IMR-90 (cell line): ENCODE measurements at regions not wholly inside any gene's neighbourhood (a gene's known extent, or its start where the extent isn't known, plus 50 kb on each side); places are given as distances from the start of the nearest gene placed in this dataset.

ENCODE experiments used
- ATAC-seq: fragments of 200-7000 bp; cut with Tn5 transposase; 2 replicates; pipeline ENCODE4 v1.9.1; 2020; ENCODE audit warnings: low read depth, mild to moderate bottlenecking, moderate library complexity
- BruUV-seq: library from RNA; stranded (reverse); fragments of 400-500 nt; replicated peaks from 2 replicates; lab custom pipeline; 2021; lab: Mats Ljungman, UMichigan
- CTCF ChIA-PET: fragments of 300-600 bp; formaldehyde crosslinking; extraction: SDS; loops from one replicate; lab custom pipeline; 2021; ENCODE audit warnings: antibody characterized with exemption; lab: Yijun Ruan, JAX
- POLR2A ChIA-PET: fragments of 300-600 bp; sonication (Branson Sonifier 250); formaldehyde crosslinking; loops from one replicate; lab custom pipeline; 2022; ENCODE audit warnings: antibody characterized with exemption; ENCODE audit not compliant: unreplicated experiment; lab: Charles Lee
- DNase-seq: peaks from one replicate; pipeline ENCODE4 v3.0.0; 2013
- H2AFZ ChIP-seq: replicated peaks from 2 replicates; pipeline ENCODE3; 2013; ENCODE audit warnings: low read length, mild to moderate bottlenecking; ENCODE audit not compliant: poor library complexity
- H2AK5ac ChIP-seq: 2 replicates; pipeline ENCODE4 v1.6.1; 2013; ENCODE audit warnings: low read depth, low read length, inconsistent platforms
- H2AK9ac ChIP-seq: replicated peaks from 2 replicates; pipeline ENCODE3; 2013; ENCODE audit warnings: mild to moderate bottlenecking, low read depth, low read length, moderate library complexity; ENCODE audit not compliant: poor library complexity
- H2BK120ac ChIP-seq: 2 replicates; pipeline ENCODE4 v1.6.1; 2013; ENCODE audit warnings: low read depth, low read length, inconsistent platforms
- H2BK15ac ChIP-seq: 3 replicates; pipeline ENCODE4 v1.6.1; 2013; ENCODE audit warnings: low read depth, low read length, inconsistent platforms
- H2BK20ac ChIP-seq: 2 replicates; pipeline ENCODE4 v1.6.1; 2013; ENCODE audit warnings: low read depth, mild to moderate bottlenecking, inconsistent platforms, low read length, moderate library complexity
- H2BK5ac ChIP-seq: 2 replicates; pipeline ENCODE4 v1.6.1; 2013; ENCODE audit warnings: mild to moderate bottlenecking, low read depth, low read length, inconsistent platforms; ENCODE audit not compliant: poor library complexity, severe bottlenecking
- H3K14ac ChIP-seq: replicated peaks from 2 replicates; pipeline ENCODE4 v1.6.1; 2013; ENCODE audit warnings: low read depth, low read length, inconsistent platforms
- H3K18ac ChIP-seq: 2 replicates; pipeline ENCODE4 v1.6.1; 2013; ENCODE audit warnings: low read depth, low read length, control low read depth
- H3K23ac ChIP-seq: 2 replicates; pipeline ENCODE4 v1.6.1; 2013; ENCODE audit warnings: low read depth, low read length, inconsistent platforms
- H3K27ac ChIP-seq: 2 replicates; pipeline ENCODE4 v1.5.1; 2013; ENCODE audit warnings: mild to moderate bottlenecking, control low read depth, low read length; ENCODE audit not compliant: insufficient read depth
- H3K27me3 ChIP-seq: 2 replicates; pipeline ENCODE4 v1.6.1; 2013; ENCODE audit warnings: low read length; ENCODE audit not compliant: control insufficient read depth, insufficient read depth
- H3K36me3 ChIP-seq: 2 replicates; pipeline ENCODE4 v1.6.1; 2013; ENCODE audit warnings: low read length, mixed read lengths; ENCODE audit not compliant: control insufficient read depth, insufficient read depth
- H3K4ac ChIP-seq: 2 replicates; pipeline ENCODE4 v1.6.1; 2013; ENCODE audit warnings: low read depth, low read length, inconsistent platforms
- H3K4me1 ChIP-seq: 2 replicates; pipeline ENCODE4 v1.6.1; 2013; ENCODE audit warnings: low read length, mixed read lengths; ENCODE audit not compliant: control insufficient read depth, insufficient read depth
- H3K4me2 ChIP-seq: 2 replicates; pipeline ENCODE4 v1.6.1; 2013; ENCODE audit warnings: low read depth, mild to moderate bottlenecking, control low read depth, low read length, moderate library complexity
- H3K4me3 ChIP-seq: 2 replicates; pipeline ENCODE4 v1.5.1; 2013; ENCODE audit warnings: low read depth, mild to moderate bottlenecking, control low read depth, low read length, moderate library complexity; ENCODE audit not compliant: insufficient read depth
- H3K56ac ChIP-seq: 2 replicates; pipeline ENCODE4 v1.6.1; 2013; ENCODE audit warnings: low read length, inconsistent platforms; ENCODE audit not compliant: insufficient read depth; ENCODE audit errors: extremely low read depth
- H3K79me1 ChIP-seq, 2 experiments: 2 replicates each; pipeline ENCODE4 v1.6.1; 2013; ENCODE audit warnings: low read length in 2 of 2, inconsistent platforms in 1 of 2, low read depth in 1 of 2
- H3K9ac ChIP-seq: 2 replicates; pipeline ENCODE4 v1.6.1; 2013; ENCODE audit warnings: low read depth, low read length, control low read depth
- H3K9me1 ChIP-seq: 2 replicates; pipeline ENCODE4 v1.6.1; 2013; ENCODE audit warnings: low read length, inconsistent platforms; ENCODE audit not compliant: insufficient read depth
- H3K9me3 ChIP-seq: 2 replicates; pipeline ENCODE4 v1.6.1; 2013; ENCODE audit warnings: low read length; ENCODE audit not compliant: control insufficient read depth, insufficient read depth
- H4K20me1 ChIP-seq: 2 replicates; pipeline ENCODE4 v1.6.1; 2013; ENCODE audit warnings: low read length, inconsistent platforms; ENCODE audit not compliant: insufficient read depth
- H4K5ac ChIP-seq: 2 replicates; pipeline ENCODE4 v1.6.1; 2013; ENCODE audit warnings: mild to moderate bottlenecking, low read depth, low read length, control low read depth
- H4K8ac ChIP-seq, 2 experiments: 2 replicates each; pipeline ENCODE4 v1.6.1; 2013; ENCODE audit warnings: low read depth in 2 of 2, low read length in 2 of 2, control low read depth in 1 of 2, inconsistent platforms in 1 of 2
- H4K91ac ChIP-seq: 2 replicates; pipeline ENCODE4 v1.6.1; 2013; ENCODE audit warnings: low read depth, low read length, inconsistent platforms; ENCODE audit not compliant: insufficient read depth
- BHLHE40 ChIP-seq: fragments of 150-350 bp; IDR thresholded peaks from 2 replicates; pipeline ENCODE4 v1.6.1; 2016; ENCODE audit warnings: mild to moderate bottlenecking, low read depth, low read length
- CEBPB ChIP-seq: IDR thresholded peaks from 2 replicates; pipeline ENCODE4 v1.6.1; 2012; ENCODE audit warnings: low read depth, low read length, improper control_type of control experiment
- CHD1 ChIP-seq: IDR thresholded peaks from 2 replicates; pipeline ENCODE4 v1.6.1; 2012; ENCODE audit warnings: low read depth, low read length, improper control_type of control experiment
- FOS ChIP-seq: fragments of 150-350 bp; IDR thresholded peaks from 2 replicates; pipeline ENCODE4 v1.6.1; 2016; ENCODE audit warnings: low read depth, low read length
- MAFK ChIP-seq: IDR thresholded peaks from 2 replicates; pipeline ENCODE4 v1.6.1; 2012; ENCODE audit warnings: low read depth, low read length, improper control_type of control experiment
- MAZ ChIP-seq: IDR thresholded peaks from 2 replicates; pipeline ENCODE4 v1.6.1; 2012; ENCODE audit warnings: low read depth, mild to moderate bottlenecking, low read length, improper control_type of control experiment, moderate library complexity, borderline replicate concordance
- MXI1 ChIP-seq: IDR thresholded peaks from 2 replicates; pipeline ENCODE4 v1.6.1; 2012; ENCODE audit warnings: low read depth, mild to moderate bottlenecking, low read length, moderate library complexity, borderline replicate concordance
- NFE2L2 ChIP-seq: fragments of 150-350 bp; IDR thresholded peaks from 2 replicates; pipeline ENCODE4 v1.6.1; 2016; ENCODE audit warnings: low read depth, mild to moderate bottlenecking, low read length
- POLR2A ChIP-seq: IDR thresholded peaks from 2 replicates; pipeline ENCODE4 v1.6.1; 2012; ENCODE audit warnings: mild to moderate bottlenecking, low read depth, low read length
- RAD21 ChIP-seq: IDR thresholded peaks from 2 replicates; pipeline ENCODE4 v1.6.1; 2012; ENCODE audit warnings: low read length, improper control_type of control experiment
- RCOR1 ChIP-seq: IDR thresholded peaks from 2 replicates; pipeline ENCODE4 v1.6.1; 2012; ENCODE audit warnings: mild to moderate bottlenecking, low read length, improper control_type of control experiment; ENCODE audit not compliant: insufficient replicate concordance
- RFX5 ChIP-seq: IDR thresholded peaks from 2 replicates; pipeline ENCODE4 v1.8.0; 2012; ENCODE audit warnings: low read depth, mild to moderate bottlenecking, low read length, moderate library complexity
- SMC3 ChIP-seq: fragments of 150-350 bp; IDR thresholded peaks from 2 replicates; pipeline ENCODE4 v1.6.1; 2016; ENCODE audit warnings: low read depth, mild to moderate bottlenecking, antibody characterized with exemption, low read length, moderate library complexity
- WGBS, 2 experiments: methylation state at CpG; one replicate each; pipeline versions ENCODE4 v1.1.5 to v1.1.7; 2013; ENCODE audit warnings: missing lambda C conversion rate in 2 of 2; ENCODE audit not compliant: insufficient read length in 1 of 2; ENCODE audit errors: extremely low coverage in 2 of 2; 5-methylcytosine and 5-hydroxymethylcytosine counted together
- dilution Hi-C: fragments of 300-500 bp; cut with HindIII; formaldehyde crosslinking; loops from one replicate; pipeline ENCODE4 v1.14.3; 2018; ENCODE audit warnings: low sequenced_read_pairs; ENCODE audit not compliant: unreplicated experiment
- in situ Hi-C: fragments of 300-500 bp; cut with MboI; formaldehyde crosslinking; loops from 3 replicates; pipeline ENCODE4 v1.14.3; 2019; ENCODE audit warnings: low sequenced_read_pairs, inconsistent platforms, mixed read lengths
- intact Hi-C: fragments of 100-400 bp; cut with micrococcal nuclease; formaldehyde crosslinking; loops from 2 replicates; pipeline ENCODE4 v1.10.0; 2022
- TF ChIP-seq, protein P1 (sequence below): conservative IDR thresholded peaks from 2 replicates; pipeline ENCODE4 v1.5.1; 2012; ENCODE audit warnings: mild to moderate bottlenecking, low read depth, low read length, improper control_type of control experiment
- TF ChIP-seq, protein P2 (sequence below): fragments of 150-350 bp; IDR thresholded peaks from 2 replicates; pipeline ENCODE4 v1.6.1; 2017; ENCODE audit warnings: mild to moderate bottlenecking, antibody characterized with exemption, low read length, low read depth
- TF ChIP-seq, protein P3 (sequence below): fragments of 150-350 bp; IDR thresholded peaks from 2 replicates; pipeline ENCODE4 v1.6.1; 2016; ENCODE audit warnings: low read depth, mild to moderate bottlenecking, low read length, moderate library complexity, borderline replicate concordance

DNA sequence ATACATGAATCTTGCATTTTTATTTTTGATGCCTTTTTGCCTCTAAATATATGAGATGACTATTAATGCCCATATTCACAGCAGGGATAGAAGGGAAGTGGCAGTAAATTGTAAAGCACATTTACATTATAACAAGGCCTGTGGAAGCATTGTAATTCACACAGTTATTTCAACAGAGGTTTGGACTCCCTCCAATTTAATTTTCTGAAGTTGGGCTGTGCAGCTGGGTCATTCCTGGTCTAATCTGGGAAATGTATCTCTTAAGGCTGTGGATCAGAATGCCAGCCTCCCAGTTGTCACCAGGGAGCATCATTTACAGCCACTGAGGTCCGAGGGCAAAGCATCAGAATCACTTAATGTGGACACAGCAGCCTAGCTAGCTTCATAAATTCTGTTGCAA, 434.5 kb downstream of the MFSD1 start:
- WGBS, 2 experiments, result no CpG with 5 or more reads among the region's 1 CpG
- H3K4me2 ChIP-seq, result no peak overlapping the region
- no peaks in the 10 kb centered on the region for H4K20me1 ChIP-seq
- H3K9me1 ChIP-seq, result no peaks in the 10 kb centered on the region
- DNase-seq, result no peak
- H2AFZ ChIP-seq, result no peak overlapping the region
- no peak overlapping the region for H2BK120ac ChIP-seq
- no peaks in the 10 kb centered on the region for H3K9me3 ChIP-seq
- no peak overlapping the region for H2BK15ac ChIP-seq
- ChIA-PET CTCF (interaction anchor here (0.7 kb wide), 1 partner anchor 103 kb away, joined by 5 read pairs; no protein-coding TSS in a partner anchor), POLR2A (no interaction called here)
- no TSS peak for BruUV-seq
- H3K14ac ChIP-seq, result no peak overlapping the region
- H2BK5ac ChIP-seq, result no peak overlapping the region
- no peaks in the 10 kb centered on the region for H3K36me3 ChIP-seq
- H3K18ac ChIP-seq, result no peak overlapping the region
- dilution Hi-C loops, result no loop called here
- H3K23ac ChIP-seq, result no peak overlapping the region
- no peak overlapping the region for H4K91ac ChIP-seq
- no peak overlapping the region for H3K4me3 ChIP-seq
- intact Hi-C loops, result no loop called here
- no peak for ATAC-seq
- no peak overlapping the region for H3K27ac ChIP-seq
- H3K4me1 ChIP-seq, result no peaks in the 10 kb centered on the region
- no peak overlapping the region for H2AK9ac ChIP-seq
- no peak overlapping the region for H3K56ac ChIP-seq
- H2AK5ac ChIP-seq, result no peak overlapping the region
- no peak for TF ChIP-seq BHLHE40
- TF ChIP-seq MAFK, result no peak
- TF ChIP-seq, protein P1, sequence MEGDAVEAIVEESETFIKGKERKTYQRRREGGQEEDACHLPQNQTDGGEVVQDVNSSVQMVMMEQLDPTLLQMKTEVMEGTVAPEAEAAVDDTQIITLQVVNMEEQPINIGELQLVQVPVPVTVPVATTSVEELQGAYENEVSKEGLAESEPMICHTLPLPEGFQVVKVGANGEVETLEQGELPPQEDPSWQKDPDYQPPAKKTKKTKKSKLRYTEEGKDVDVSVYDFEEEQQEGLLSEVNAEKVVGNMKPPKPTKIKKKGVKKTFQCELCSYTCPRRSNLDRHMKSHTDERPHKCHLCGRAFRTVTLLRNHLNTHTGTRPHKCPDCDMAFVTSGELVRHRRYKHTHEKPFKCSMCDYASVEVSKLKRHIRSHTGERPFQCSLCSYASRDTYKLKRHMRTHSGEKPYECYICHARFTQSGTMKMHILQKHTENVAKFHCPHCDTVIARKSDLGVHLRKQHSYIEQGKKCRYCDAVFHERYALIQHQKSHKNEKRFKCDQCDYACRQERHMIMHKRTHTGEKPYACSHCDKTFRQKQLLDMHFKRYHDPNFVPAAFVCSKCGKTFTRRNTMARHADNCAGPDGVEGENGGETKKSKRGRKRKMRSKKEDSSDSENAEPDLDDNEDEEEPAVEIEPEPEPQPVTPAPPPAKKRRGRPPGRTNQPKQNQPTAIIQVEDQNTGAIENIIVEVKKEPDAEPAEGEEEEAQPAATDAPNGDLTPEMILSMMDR, result no peak
- no peak for TF ChIP-seq POLR2A
- TF ChIP-seq CEBPB, result no peak
- no peak for TF ChIP-seq NFE2L2
- no peak for TF ChIP-seq FOS
- TF ChIP-seq SMC3, result no peak
- TF ChIP-seq, protein P2, sequence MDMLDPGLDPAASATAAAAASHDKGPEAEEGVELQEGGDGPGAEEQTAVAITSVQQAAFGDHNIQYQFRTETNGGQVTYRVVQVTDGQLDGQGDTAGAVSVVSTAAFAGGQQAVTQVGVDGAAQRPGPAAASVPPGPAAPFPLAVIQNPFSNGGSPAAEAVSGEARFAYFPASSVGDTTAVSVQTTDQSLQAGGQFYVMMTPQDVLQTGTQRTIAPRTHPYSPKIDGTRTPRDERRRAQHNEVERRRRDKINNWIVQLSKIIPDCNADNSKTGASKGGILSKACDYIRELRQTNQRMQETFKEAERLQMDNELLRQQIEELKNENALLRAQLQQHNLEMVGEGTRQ, result no peak
- no peak for TF ChIP-seq RAD21
- no peak for TF ChIP-seq CHD1
- no peak for TF ChIP-seq MXI1
- no peak for TF ChIP-seq MAZ
- TF ChIP-seq RCOR1, result no peak
- TF ChIP-seq, protein P3, sequence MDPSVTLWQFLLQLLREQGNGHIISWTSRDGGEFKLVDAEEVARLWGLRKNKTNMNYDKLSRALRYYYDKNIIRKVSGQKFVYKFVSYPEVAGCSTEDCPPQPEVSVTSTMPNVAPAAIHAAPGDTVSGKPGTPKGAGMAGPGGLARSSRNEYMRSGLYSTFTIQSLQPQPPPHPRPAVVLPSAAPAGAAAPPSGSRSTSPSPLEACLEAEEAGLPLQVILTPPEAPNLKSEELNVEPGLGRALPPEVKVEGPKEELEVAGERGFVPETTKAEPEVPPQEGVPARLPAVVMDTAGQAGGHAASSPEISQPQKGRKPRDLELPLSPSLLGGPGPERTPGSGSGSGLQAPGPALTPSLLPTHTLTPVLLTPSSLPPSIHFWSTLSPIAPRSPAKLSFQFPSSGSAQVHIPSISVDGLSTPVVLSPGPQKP, result no peak
- TF ChIP-seq RFX5, result no peak
- no peak overlapping the region for H4K5ac ChIP-seq
- H3K27me3 ChIP-seq, result no peaks in the 10 kb centered on the region
- in situ Hi-C loops, result no loop called here
- H3K79me1 ChIP-seq, result no peaks in the 10 kb centered on the region
- no peak overlapping the region for H3K9ac ChIP-seq
- H3K4ac ChIP-seq, result no peak overlapping the region
- no peak overlapping the region for H4K8ac ChIP-seq
- no peak overlapping the region for H2BK20ac ChIP-seq
